OCI-LY3 (cell line): ENCODE measurements at regions not wholly inside any gene's neighbourhood (a gene's known extent, or its start where the extent isn't known, plus 50 kb on each side); places are given as distances from the start of the nearest gene placed in this dataset.

Experiments used
- H2AFZ ChIP-seq: fragments of 200-600, 300-600 bp; shearing (Covaris generic); 2 replicates; pipeline ENCODE4 v1.6.0; 2014; ENCODE audit warnings: antibody characterized with exemption, low read depth, low read length
- H3K27ac ChIP-seq: fragments of 200-600, 300-600 bp; sonication (generic); 2 replicates; pipeline ENCODE4 v1.5.1; 2014; ENCODE audit warnings: mild to moderate bottlenecking, low read length, moderate library complexity, mixed read lengths
- H3K27me3 ChIP-seq: fragments of 200-600, 300-600 bp; sonication (generic); 2 replicates; pipeline ENCODE4 v1.6.1; 2014; ENCODE audit warnings: low read depth, low read length, mixed read lengths
- H3K36me3 ChIP-seq: fragments of 200-600, 300-600 bp; sonication (generic); replicated peaks from 2 replicates; pipeline ENCODE3; 2014; ENCODE audit warnings: low read depth, low read length, mixed read lengths
- H3K4me1 ChIP-seq: fragments of 300-600, 200-600 bp; sonication (generic); 2 replicates; pipeline ENCODE4 v1.6.1; 2014; ENCODE audit warnings: low read length, mixed read lengths
- H3K4me2 ChIP-seq: fragments of 200-600, 300-600 bp; sonication (generic); 2 replicates; pipeline ENCODE4 v1.6.1; 2014; ENCODE audit warnings: low read length, mixed read lengths
- H3K4me3 ChIP-seq: fragments of 300-600, 200-600 bp; sonication (generic); 2 replicates; pipeline ENCODE4 v1.5.1; 2014; ENCODE audit warnings: antibody characterized with exemption, mild to moderate bottlenecking, low read length, moderate library complexity
- H3K79me2 ChIP-seq: fragments of 300-600, 200-600 bp; shearing (Covaris generic); 2 replicates; pipeline ENCODE4 v1.6.1; 2014; ENCODE audit warnings: mild to moderate bottlenecking, low read length, mixed read lengths
- H3K9ac ChIP-seq: fragments of 300-600, 200-600 bp; shearing (Covaris generic); 2 replicates; pipeline ENCODE4 v1.6.0; 2014; ENCODE audit warnings: mild to moderate bottlenecking, low read length, moderate library complexity
- H3K9me3 ChIP-seq: fragments of 200-600, 300-600 bp; shearing (Covaris generic); 2 replicates; pipeline ENCODE4 v1.6.1; 2014; ENCODE audit warnings: low read length, mixed read lengths; ENCODE audit not compliant: insufficient read depth
- H4K20me1 ChIP-seq: fragments of 200-600, 300-600 bp; sonication (generic); 2 replicates; pipeline ENCODE4 v1.6.1; 2016; ENCODE audit warnings: low read length, mixed read lengths; ENCODE audit not compliant: insufficient read depth
- EZH2phosphoT487 ChIP-seq: fragments of 200-600 bp; shearing (Covaris generic); IDR thresholded peaks from 2 replicates; pipeline ENCODE4 v1.6.1; 2018; ENCODE audit warnings: antibody characterized with exemption, mixed run types, low read depth
- TF ChIP-seq, protein P1 (sequence below): fragments of 200-600, 300-600 bp; sonication (generic); IDR thresholded peaks from 2 replicates; pipeline ENCODE4 v1.5.1; 2014; ENCODE audit warnings: antibody characterized with exemption, low read length, low read depth

DNA sequence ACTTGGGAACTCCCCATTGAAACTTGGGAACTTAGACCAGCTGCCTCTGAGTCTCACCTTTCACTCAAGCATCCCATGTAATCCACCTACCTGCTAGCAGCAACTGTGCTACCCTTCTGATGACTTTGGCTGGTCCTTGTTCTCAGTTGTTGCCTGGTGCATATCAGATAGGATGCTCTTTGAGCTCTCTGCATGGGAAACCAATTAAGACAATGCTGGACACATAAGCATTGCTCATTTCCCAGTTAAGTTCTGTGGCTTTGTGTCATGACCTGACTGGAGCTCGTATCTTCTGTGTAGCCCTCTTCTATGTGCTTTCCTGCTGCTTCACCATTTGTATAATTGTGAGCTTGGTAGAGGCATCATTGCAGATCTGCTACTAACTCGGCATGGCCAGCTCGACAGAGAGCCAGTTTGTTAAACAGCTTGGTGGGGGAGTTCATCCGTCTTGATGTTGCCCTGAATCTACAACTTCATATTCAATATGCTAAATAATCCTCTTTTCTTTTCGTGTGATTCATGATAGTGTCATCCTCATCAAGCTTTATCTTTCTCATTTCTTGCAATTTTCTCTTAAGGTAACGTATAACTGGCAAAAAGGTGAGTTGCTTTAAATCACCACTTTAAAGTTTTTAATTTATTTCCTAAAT, 447.5 kb upstream of the SLC14A2 start:
- Histone ChIP-seq H3K4me3 (no peak overlapping the region), H2AFZ (no peak overlapping the region), H3K4me1 (peaks cover 44% of the 10 kb centered on the region), H3K27ac (no peak overlapping the region), H3K27me3 (no peaks in the 10 kb centered on the region), H3K9me3 (no peaks in the 10 kb centered on the region), H3K36me3 (no peaks in the 10 kb centered on the region), H3K79me2 (no peaks in the 10 kb centered on the region), H4K20me1 (no peaks in the 10 kb centered on the region), H3K9ac (no peak overlapping the region), H3K4me2 (no peak overlapping the region)
- TF ChIP-seq EZH2phosphoT487: no peak
- TF ChIP-seq, protein P1, sequence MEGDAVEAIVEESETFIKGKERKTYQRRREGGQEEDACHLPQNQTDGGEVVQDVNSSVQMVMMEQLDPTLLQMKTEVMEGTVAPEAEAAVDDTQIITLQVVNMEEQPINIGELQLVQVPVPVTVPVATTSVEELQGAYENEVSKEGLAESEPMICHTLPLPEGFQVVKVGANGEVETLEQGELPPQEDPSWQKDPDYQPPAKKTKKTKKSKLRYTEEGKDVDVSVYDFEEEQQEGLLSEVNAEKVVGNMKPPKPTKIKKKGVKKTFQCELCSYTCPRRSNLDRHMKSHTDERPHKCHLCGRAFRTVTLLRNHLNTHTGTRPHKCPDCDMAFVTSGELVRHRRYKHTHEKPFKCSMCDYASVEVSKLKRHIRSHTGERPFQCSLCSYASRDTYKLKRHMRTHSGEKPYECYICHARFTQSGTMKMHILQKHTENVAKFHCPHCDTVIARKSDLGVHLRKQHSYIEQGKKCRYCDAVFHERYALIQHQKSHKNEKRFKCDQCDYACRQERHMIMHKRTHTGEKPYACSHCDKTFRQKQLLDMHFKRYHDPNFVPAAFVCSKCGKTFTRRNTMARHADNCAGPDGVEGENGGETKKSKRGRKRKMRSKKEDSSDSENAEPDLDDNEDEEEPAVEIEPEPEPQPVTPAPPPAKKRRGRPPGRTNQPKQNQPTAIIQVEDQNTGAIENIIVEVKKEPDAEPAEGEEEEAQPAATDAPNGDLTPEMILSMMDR: no peak

DNA sequence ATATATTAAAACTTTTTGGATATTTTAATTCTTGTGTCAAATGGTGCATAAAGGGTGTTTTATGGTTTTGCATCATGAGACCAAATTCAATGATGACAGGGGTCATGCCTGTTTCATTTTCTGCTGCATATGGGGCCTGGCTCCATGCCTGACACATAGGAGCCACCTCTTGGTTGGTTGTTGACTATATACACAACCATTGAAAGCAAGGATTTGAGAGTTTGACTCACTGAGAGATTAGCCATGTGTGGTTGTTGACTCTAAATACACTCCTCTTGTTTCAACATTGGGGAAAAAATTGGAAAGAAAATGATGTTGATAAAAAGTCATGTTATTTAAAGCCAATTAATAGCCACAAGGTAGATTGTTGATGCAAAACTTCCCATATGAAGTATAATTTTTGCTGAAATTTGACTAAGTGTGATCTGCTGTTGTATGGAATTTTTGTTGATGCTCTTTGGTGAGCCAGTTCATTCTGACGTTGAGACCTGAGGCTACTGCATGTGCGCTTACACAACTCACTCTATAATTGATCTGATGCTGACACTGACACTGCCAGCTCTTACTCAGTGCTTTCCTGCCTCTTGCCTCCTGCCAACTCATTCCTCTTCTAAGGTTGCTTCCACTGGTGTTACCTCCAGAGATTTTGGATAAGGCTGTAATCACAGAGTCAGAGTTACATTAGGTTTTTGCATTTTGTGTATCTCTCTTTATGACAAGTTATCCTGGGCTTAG, 446.2 kb upstream of the SLC14A2 start:
- TF ChIP-seq, protein P1: no peak
- TF ChIP-seq EZH2phosphoT487: no peak
- no peaks in the 10 kb centered on the region for H3K9me3 ChIP-seq
- H3K4me1 ChIP-seq: peaks cover 57% of the 10 kb centered on the region
- no peak overlapping the region for H3K27ac ChIP-seq
- no peaks in the 10 kb centered on the region for H3K36me3 ChIP-seq
- no peak overlapping the region for H3K4me3 ChIP-seq
- no peaks in the 10 kb centered on the region for H3K27me3 ChIP-seq
- H4K20me1 ChIP-seq: no peaks in the 10 kb centered on the region
- H3K4me2 ChIP-seq: no peak overlapping the region
- H3K79me2 ChIP-seq: no peaks in the 10 kb centered on the region
- no peak overlapping the region for H2AFZ ChIP-seq
- H3K9ac ChIP-seq: no peak overlapping the region

DNA sequence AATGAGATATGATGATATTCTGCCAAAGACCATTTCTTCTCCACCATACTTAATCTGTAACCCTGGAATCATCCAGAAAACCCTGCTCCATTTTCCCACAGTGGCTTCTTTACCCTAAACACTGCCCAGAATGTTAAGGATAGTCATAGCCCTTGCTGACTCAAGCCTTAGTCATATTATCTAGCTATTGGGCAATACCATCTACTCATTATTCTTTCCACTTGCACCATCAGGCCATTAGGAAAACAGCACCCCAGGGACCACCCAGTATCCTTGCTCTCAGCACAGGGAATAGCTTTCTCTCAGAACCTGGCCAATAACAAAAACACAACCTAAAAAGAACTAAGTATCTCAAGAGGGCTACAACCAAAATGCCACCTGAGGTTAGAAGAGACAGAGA, 445.7 kb upstream of the SLC14A2 start:
- TF ChIP-seq, protein P1: no peak
- TF ChIP-seq EZH2phosphoT487: no peak
- H3K4me1 ChIP-seq: peaks cover 61% of the 10 kb centered on the region

DNA sequence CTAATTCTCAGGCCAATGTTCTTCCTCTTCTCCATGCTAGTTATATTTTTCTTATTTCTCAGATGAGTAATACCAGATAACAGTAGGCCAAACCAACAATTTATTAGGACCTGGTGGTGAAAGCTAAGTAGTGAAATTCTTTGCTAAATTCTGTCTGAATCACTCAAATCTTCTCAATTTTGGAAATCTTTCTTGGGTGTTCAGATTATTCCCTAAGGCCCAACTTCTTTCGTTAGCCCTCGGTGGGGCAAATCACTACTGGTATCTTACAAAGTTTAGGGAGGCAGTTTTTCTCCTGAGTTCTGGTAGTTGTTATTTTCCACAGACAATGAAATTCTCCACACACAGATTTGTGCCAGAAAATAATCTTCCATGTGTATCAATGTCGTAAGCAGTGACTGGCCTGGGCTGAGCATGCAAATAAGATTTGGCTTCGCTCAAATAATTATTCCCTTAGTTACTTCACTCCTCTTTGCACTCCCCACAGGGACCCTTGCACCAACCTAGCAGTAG, 443.5 kb upstream of the SLC14A2 start:
- no peaks in the 10 kb centered on the region for H3K27me3 ChIP-seq
- TF ChIP-seq, protein P1: no peak
- TF ChIP-seq EZH2phosphoT487: no peak
- no peaks in the 10 kb centered on the region for H3K36me3 ChIP-seq
- peaks cover 45% of the 10 kb centered on the region for H3K4me1 ChIP-seq
- H4K20me1 ChIP-seq: no peaks in the 10 kb centered on the region
- no peak overlapping the region for H3K4me2 ChIP-seq
- H3K79me2 ChIP-seq: no peaks in the 10 kb centered on the region
- H3K9ac ChIP-seq: no peak overlapping the region
- no peaks in the 10 kb centered on the region for H3K9me3 ChIP-seq
- H3K4me3 ChIP-seq: no peak overlapping the region
- no peak overlapping the region for H2AFZ ChIP-seq
- H3K27ac ChIP-seq: no peak overlapping the region

More for the DNA sequence above, 445.7 kb upstream of the SLC14A2 start:
- no peaks in the 10 kb centered on the region for H4K20me1 ChIP-seq
- H3K27me3 ChIP-seq: no peaks in the 10 kb centered on the region
- H3K36me3 ChIP-seq: no peaks in the 10 kb centered on the region
- no peak overlapping the region for H3K9ac ChIP-seq
- no peaks in the 10 kb centered on the region for H3K79me2 ChIP-seq
- H3K27ac ChIP-seq: no peak overlapping the region
- no peaks in the 10 kb centered on the region for H3K9me3 ChIP-seq
- H3K4me3 ChIP-seq: no peak overlapping the region
- no peak overlapping the region for H2AFZ ChIP-seq
- H3K4me2 ChIP-seq: no peak overlapping the region
